ENCODE measurements at regions not wholly inside any gene's neighbourhood (a gene's known extent, or its start where the extent isn't known, plus 50 kb on each side); places are given as distances from the start of the nearest gene placed in this dataset.

GRCh38 chr7:23981758-23982157 lies 271.7 kb downstream of the STK31 start:
- no peak for TF ChIP-seq EZH2 (IDR thresholded peaks at IDR 0.05; ENCODE audit: borderline replicate concordance, insufficient read depth, low read length, poor library complexity, severe bottlenecking)
- TF ChIP-seq, protein P1, sequence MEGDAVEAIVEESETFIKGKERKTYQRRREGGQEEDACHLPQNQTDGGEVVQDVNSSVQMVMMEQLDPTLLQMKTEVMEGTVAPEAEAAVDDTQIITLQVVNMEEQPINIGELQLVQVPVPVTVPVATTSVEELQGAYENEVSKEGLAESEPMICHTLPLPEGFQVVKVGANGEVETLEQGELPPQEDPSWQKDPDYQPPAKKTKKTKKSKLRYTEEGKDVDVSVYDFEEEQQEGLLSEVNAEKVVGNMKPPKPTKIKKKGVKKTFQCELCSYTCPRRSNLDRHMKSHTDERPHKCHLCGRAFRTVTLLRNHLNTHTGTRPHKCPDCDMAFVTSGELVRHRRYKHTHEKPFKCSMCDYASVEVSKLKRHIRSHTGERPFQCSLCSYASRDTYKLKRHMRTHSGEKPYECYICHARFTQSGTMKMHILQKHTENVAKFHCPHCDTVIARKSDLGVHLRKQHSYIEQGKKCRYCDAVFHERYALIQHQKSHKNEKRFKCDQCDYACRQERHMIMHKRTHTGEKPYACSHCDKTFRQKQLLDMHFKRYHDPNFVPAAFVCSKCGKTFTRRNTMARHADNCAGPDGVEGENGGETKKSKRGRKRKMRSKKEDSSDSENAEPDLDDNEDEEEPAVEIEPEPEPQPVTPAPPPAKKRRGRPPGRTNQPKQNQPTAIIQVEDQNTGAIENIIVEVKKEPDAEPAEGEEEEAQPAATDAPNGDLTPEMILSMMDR (IDR thresholded peaks at IDR 0.05; ENCODE audit: poor library complexity, severe bottlenecking), result no peak
